ENCODE measurements at regions not wholly inside any gene's neighbourhood (a gene's known extent, or its start where the extent isn't known, plus 50 kb on each side); places are given as distances from the start of the nearest gene placed in this dataset.
A peak's percentile ranks its signal among the peaks of the same experiment; 100 is the strongest.

DNA sequence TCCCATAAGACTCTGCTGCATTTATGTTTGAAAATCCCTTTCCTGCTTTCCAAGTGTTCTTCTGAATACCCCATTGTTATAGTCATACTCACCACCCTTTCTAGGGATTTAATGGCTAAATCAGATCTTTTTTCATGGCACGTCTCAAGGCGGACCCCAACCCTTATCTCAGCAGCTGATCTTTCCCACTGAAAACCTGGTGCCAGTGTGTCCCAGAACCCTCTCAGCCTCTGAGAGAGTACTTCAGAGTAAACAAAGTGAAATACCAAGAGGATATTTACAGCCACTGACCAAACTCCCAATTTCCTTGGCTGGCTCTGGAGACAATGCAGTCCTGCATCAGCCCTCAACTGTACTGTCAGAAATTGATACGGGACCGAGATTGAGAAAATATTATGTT is 101.7 kb downstream of the TMEM100 start:
- Histone ChIP-seq H3K4me3 (replicated peaks; ENCODE audit: insufficient read depth, low read length) (no peak overlapping the region), H3K27ac (replicated peaks) (no peak overlapping the region), H3K27me3 (ENCODE audit: insufficient read depth, poor library complexity, severe bottlenecking) (no peaks in the 10 kb centered on the region)
- DNase-seq (ENCODE audit: low read depth in 1 of 2, low spot score in 1 of 2), result no peak
- no peak for TF ChIP-seq GABPA (IDR thresholded peaks at IDR 0.05; ENCODE audit: low read depth)
- no peak for TF ChIP-seq CTCF (IDR thresholded peaks at IDR 0.05; ENCODE audit: insufficient read depth, low read length)
- TF ChIP-seq, protein P1, sequence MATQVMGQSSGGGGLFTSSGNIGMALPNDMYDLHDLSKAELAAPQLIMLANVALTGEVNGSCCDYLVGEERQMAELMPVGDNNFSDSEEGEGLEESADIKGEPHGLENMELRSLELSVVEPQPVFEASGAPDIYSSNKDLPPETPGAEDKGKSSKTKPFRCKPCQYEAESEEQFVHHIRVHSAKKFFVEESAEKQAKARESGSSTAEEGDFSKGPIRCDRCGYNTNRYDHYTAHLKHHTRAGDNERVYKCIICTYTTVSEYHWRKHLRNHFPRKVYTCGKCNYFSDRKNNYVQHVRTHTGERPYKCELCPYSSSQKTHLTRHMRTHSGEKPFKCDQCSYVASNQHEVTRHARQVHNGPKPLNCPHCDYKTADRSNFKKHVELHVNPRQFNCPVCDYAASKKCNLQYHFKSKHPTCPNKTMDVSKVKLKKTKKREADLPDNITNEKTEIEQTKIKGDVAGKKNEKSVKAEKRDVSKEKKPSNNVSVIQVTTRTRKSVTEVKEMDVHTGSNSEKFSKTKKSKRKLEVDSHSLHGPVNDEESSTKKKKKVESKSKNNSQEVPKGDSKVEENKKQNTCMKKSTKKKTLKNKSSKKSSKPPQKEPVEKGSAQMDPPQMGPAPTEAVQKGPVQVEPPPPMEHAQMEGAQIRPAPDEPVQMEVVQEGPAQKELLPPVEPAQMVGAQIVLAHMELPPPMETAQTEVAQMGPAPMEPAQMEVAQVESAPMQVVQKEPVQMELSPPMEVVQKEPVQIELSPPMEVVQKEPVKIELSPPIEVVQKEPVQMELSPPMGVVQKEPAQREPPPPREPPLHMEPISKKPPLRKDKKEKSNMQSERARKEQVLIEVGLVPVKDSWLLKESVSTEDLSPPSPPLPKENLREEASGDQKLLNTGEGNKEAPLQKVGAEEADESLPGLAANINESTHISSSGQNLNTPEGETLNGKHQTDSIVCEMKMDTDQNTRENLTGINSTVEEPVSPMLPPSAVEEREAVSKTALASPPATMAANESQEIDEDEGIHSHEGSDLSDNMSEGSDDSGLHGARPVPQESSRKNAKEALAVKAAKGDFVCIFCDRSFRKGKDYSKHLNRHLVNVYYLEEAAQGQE (IDR thresholded peaks at IDR 0.05; ENCODE audit: insufficient replicate concordance, low read depth), result no peak
- TF ChIP-seq POLR2AphosphoS5 (IDR thresholded peaks at IDR 0.05; ENCODE audit: low read depth), result no peak
- TF ChIP-seq SPI1 (IDR thresholded peaks at IDR 0.05; ENCODE audit: borderline replicate concordance, low read depth), result no peak

- DNase-seq (ENCODE audit: low read depth in 1 of 2, low spot score in 1 of 2), result no peak
- no peak overlapping the region for H3K27ac ChIP-seq (replicated peaks)
- H3K4me3 ChIP-seq (replicated peaks; ENCODE audit: insufficient read depth, low read length), result no peak overlapping the region
- TF ChIP-seq, protein P1 (IDR thresholded peaks at IDR 0.05; ENCODE audit: insufficient replicate concordance, low read depth), result no peak
- TF ChIP-seq SPI1 (IDR thresholded peaks at IDR 0.05; ENCODE audit: borderline replicate concordance, low read depth) (no peak), CTCF (IDR thresholded peaks at IDR 0.05; ENCODE audit: insufficient read depth, low read length) (no peak), GABPA (IDR thresholded peaks at IDR 0.05; ENCODE audit: low read depth) (no peak), POLR2AphosphoS5 (IDR thresholded peaks at IDR 0.05; ENCODE audit: low read depth) (no peak)
- no peaks in the 10 kb centered on the region for H3K27me3 ChIP-seq (ENCODE audit: insufficient read depth, poor library complexity, severe bottlenecking)
Observed at GRCh38 chr17:55620023-55620422, 102.6 kb downstream of the TMEM100 start.

GRCh38 chr17:55617441-55617840 is 105.2 kb downstream of the TMEM100 start:
- Histone ChIP-seq H3K27ac (replicated peaks) (no peak overlapping the region), H3K27me3 (ENCODE audit: insufficient read depth, poor library complexity, severe bottlenecking) (no peaks in the 10 kb centered on the region), H3K4me3 (replicated peaks; ENCODE audit: insufficient read depth, low read length) (no peak overlapping the region)
- DNase-seq (ENCODE audit: low read depth in 1 of 2, low spot score in 1 of 2), result no peak
- TF ChIP-seq GABPA (IDR thresholded peaks at IDR 0.05; ENCODE audit: low read depth) (no peak), SPI1 (IDR thresholded peaks at IDR 0.05; ENCODE audit: borderline replicate concordance, low read depth) (0 out of 2 replicates have a peak, but pooled peaks have one; percentile 4)

- Histone ChIP-seq H3K27me3 (ENCODE audit: insufficient read depth, poor library complexity, severe bottlenecking) (no peaks in the 10 kb centered on the region), H3K4me3 (replicated peaks; ENCODE audit: insufficient read depth, low read length) (no peak overlapping the region), H3K27ac (replicated peaks) (no peak overlapping the region)
- DNase-seq (ENCODE audit: low read depth in 1 of 2, low spot score in 1 of 2), result no peak
- TF ChIP-seq GABPA (IDR thresholded peaks at IDR 0.05; ENCODE audit: low read depth), result no peak
- no peak for TF ChIP-seq CTCF (IDR thresholded peaks at IDR 0.05; ENCODE audit: insufficient read depth, low read length)
- TF ChIP-seq, protein P1 (IDR thresholded peaks at IDR 0.05; ENCODE audit: insufficient replicate concordance, low read depth), result no peak
- TF ChIP-seq SPI1 (IDR thresholded peaks at IDR 0.05; ENCODE audit: borderline replicate concordance, low read depth), result no peak
- TF ChIP-seq POLR2AphosphoS5 (IDR thresholded peaks at IDR 0.05; ENCODE audit: low read depth), result no peak
Observed at GRCh38 chr17:55614061-55614460, 102.8 kb upstream of the SMIM36 start.
